Keratinocyte (primary cell): ENCODE measurements at regions not wholly inside any gene's neighbourhood (a gene's known extent, or its start where the extent isn't known, plus 50 kb on each side); places are given as distances from the start of the nearest gene placed in this dataset.

ENCODE experiments used
- DNase-seq: peaks from one replicate; pipeline ENCODE4 v3.0.0-alpha.2; 2011; ENCODE audit warnings: low read depth, missing footprints, low spot score
- FAIRE-seq: peaks from 2 replicates; lab custom pipeline; 2011; peaks lifted over from hg19 to GRCh38; lab: Jason Lieb, UNC
- H2AFZ ChIP-seq: 2 replicates; pipeline ENCODE4 v1.6.0; 2012; ENCODE audit warnings: low read length, control low read depth, inconsistent platforms; ENCODE audit not compliant: control insufficient read depth
- H3K27ac ChIP-seq: 2 replicates; pipeline ENCODE4 v1.5.1; 2011; ENCODE audit warnings: low read length; ENCODE audit not compliant: control insufficient read depth, insufficient read depth
- H3K27me3 ChIP-seq: 3 replicates; pipeline ENCODE4 v1.6.0; 2011; ENCODE audit warnings: low read length; ENCODE audit not compliant: control insufficient read depth, insufficient read depth; ENCODE audit errors: extremely low read depth
- H3K36me3 ChIP-seq, 2 experiments: 2 replicates in 1 of 2; 3 replicates in 1 of 2; pipeline ENCODE4 v1.5.1; 2011; ENCODE audit warnings: low read length in 2 of 2, mild to moderate bottlenecking in 1 of 2; ENCODE audit not compliant: control insufficient read depth in 2 of 2, insufficient read depth in 2 of 2; ENCODE audit errors: extremely low read depth in 1 of 2
- H3K4me1 ChIP-seq: 3 replicates; pipeline ENCODE4 v1.5.1; 2011; ENCODE audit warnings: low read length; ENCODE audit not compliant: control insufficient read depth, insufficient read depth; ENCODE audit errors: extremely low read depth
- H3K4me2 ChIP-seq: 3 replicates; pipeline ENCODE4 v1.6.0; 2011; ENCODE audit warnings: low read depth, low read length; ENCODE audit not compliant: control insufficient read depth, insufficient read depth; ENCODE audit errors: extremely low read depth
- H3K4me3 ChIP-seq, 3 experiments: fragments of 200-600 bp in 1 of 3; sonication (generic) in 1 of 3; 2 replicates in 2 of 3; 3 replicates in 1 of 3; pipeline ENCODE4 v1.5.1; 2011 to 2016; ENCODE audit warnings: low read length in 3 of 3, mild to moderate bottlenecking in 3 of 3, control low read depth in 2 of 3, inconsistent platforms in 1 of 3, low read depth in 1 of 3, mixed read lengths in 1 of 3, mixed run types in 1 of 3, moderate library complexity in 1 of 3; ENCODE audit not compliant: control insufficient read depth in 2 of 3, insufficient read depth in 2 of 3; ENCODE audit errors: extremely low read depth in 1 of 3
- H3K79me2 ChIP-seq: 2 replicates; pipeline ENCODE4 v1.6.0; 2012; ENCODE audit warnings: low read length; ENCODE audit not compliant: control insufficient read depth, insufficient read depth
- H3K9ac ChIP-seq: 3 replicates; pipeline ENCODE4 v1.6.0; 2011; ENCODE audit warnings: low read length; ENCODE audit not compliant: control insufficient read depth, insufficient read depth; ENCODE audit errors: extremely low read depth
- H3K9me1 ChIP-seq: 3 replicates; pipeline ENCODE4 v1.6.0; 2011; ENCODE audit warnings: low read length; ENCODE audit not compliant: control insufficient read depth, insufficient read depth; ENCODE audit errors: extremely low read depth
- H3K9me3 ChIP-seq: 2 replicates; pipeline ENCODE4 v1.5.1; 2012; ENCODE audit warnings: low read depth, low read length; ENCODE audit not compliant: control insufficient read depth
- H4K20me1 ChIP-seq: 3 replicates; pipeline ENCODE4 v1.6.0; 2011; ENCODE audit warnings: low read length; ENCODE audit not compliant: control insufficient read depth, insufficient read depth; ENCODE audit errors: extremely low read depth
- EZH2 ChIP-seq: IDR thresholded peaks from one replicate; pipeline ENCODE4 v1.6.1; 2012; ENCODE audit warnings: inconsistent platforms, mild to moderate bottlenecking, low read length, moderate library complexity
- dilution Hi-C: fragments of 300-500 bp; cut with MboI; formaldehyde crosslinking; loops from one replicate; pipeline ENCODE4 v1.7.0; 2020; ENCODE audit warnings: low sequenced_read_pairs; ENCODE audit not compliant: extremely low pct_ligation_motif_present
- TF ChIP-seq, protein P1 (sequence below), 3 experiments: IDR thresholded peaks in 1 of 3; conservative IDR thresholded peaks in 1 of 3; optimal IDR thresholded peaks in 1 of 3; 2 replicates in 2 of 3; 3 replicates in 1 of 3; pipeline versions ENCODE3 to v1.5.1; 2011; ENCODE audit warnings: low read length in 3 of 3, mild to moderate bottlenecking in 3 of 3, moderate library complexity in 2 of 3, control low read depth in 1 of 3, inconsistent platforms in 1 of 3; ENCODE audit not compliant: insufficient read depth in 2 of 3; ENCODE audit errors: extremely low read depth in 1 of 3

DNA sequence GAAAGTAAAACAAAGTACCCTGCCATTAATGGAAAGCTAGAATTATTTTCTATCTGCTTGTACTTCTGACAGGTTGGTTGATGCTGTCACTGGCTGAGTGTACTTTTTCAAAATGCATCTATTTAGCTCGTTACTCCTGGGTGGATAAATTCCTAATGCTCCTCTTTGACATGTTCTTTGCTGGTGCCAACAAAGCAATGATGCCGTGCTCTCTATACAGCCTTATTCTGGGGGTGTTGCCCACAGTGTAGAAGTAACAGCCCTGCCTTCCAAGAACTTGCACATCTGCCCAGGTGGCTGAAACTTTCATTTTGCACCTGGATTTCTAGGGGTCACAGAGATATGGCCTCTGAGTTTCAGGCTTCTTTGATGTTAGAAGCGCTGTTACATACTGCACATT lies 132.4 kb downstream of the SLC4A3 start:
- FAIRE-seq (no peak), DNase-seq (no peak)
- Histone ChIP-seq H3K79me2 (no peaks in the 10 kb centered on the region), H3K4me2 (no peak overlapping the region), H3K36me3 (no peaks in the 10 kb centered on the region), H3K9me3 (no peaks in the 10 kb centered on the region), H3K4me1 (no peaks in the 10 kb centered on the region), H3K27me3 (no peaks in the 10 kb centered on the region), H3K9ac (no peak overlapping the region), H4K20me1 (no peaks in the 10 kb centered on the region), H3K9me1 (no peaks in the 10 kb centered on the region), H3K27ac (no peak overlapping the region), H2AFZ (no peak overlapping the region), H3K4me3 (no peak overlapping the region)
- TF ChIP-seq, protein P1, sequence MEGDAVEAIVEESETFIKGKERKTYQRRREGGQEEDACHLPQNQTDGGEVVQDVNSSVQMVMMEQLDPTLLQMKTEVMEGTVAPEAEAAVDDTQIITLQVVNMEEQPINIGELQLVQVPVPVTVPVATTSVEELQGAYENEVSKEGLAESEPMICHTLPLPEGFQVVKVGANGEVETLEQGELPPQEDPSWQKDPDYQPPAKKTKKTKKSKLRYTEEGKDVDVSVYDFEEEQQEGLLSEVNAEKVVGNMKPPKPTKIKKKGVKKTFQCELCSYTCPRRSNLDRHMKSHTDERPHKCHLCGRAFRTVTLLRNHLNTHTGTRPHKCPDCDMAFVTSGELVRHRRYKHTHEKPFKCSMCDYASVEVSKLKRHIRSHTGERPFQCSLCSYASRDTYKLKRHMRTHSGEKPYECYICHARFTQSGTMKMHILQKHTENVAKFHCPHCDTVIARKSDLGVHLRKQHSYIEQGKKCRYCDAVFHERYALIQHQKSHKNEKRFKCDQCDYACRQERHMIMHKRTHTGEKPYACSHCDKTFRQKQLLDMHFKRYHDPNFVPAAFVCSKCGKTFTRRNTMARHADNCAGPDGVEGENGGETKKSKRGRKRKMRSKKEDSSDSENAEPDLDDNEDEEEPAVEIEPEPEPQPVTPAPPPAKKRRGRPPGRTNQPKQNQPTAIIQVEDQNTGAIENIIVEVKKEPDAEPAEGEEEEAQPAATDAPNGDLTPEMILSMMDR (optimal IDR thresholded peaks at IDR 0.05 in 1 of 3, IDR thresholded peaks at IDR 0.05 in 1 of 3, conservative IDR thresholded peaks at IDR 0.05 in 1 of 3; ENCODE audit: extremely low read depth in 1 of 3, insufficient read depth in 2 of 3, low read length in 3 of 3): no peak
- no peak for TF ChIP-seq EZH2
- dilution Hi-C loops: no loop called here

DNA sequence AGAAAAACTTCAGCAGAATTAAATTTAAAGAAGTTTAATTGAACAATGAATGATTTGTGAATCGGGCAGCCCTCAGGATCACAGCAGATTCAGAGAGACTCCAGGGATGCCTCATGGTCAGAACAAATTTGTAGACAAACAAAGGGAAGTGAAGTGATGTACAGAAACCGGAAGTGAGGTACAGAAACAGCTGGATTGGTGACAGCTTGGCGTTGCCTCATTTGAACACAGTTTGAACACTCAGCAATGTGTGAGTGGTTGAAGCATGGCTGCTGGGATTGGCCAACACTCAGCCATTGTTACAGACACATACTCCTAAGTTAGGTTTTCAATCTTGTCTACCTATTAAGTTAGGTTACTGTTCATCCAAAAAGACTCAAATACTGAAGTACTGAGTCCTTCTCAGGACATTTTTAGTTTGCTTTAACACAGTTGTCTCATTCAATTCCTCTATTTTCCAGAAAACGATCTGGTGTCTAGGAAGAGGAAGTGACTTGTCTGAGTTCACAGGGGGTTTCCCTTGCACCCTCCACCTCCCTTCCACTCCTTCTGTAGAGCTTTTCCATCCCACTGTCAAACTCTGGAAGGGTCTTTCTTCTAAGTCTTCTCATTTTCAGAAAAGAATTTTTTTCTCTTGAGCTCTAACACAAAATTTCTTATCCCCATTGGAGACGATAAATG lies 137.9 kb downstream of the SLC4A3 start:
- Histone ChIP-seq H3K9me3 (no peaks in the 10 kb centered on the region), H3K4me1 (peaks cover 2% of the 10 kb centered on the region), H3K4me3 (no peak overlapping the region), H4K20me1 (no peaks in the 10 kb centered on the region), H3K9ac (no peak overlapping the region), H3K9me1 (no peaks in the 10 kb centered on the region), H3K36me3 (no peaks in the 10 kb centered on the region), H3K27me3 (peaks cover 6% of the 10 kb centered on the region), H3K79me2 (no peaks in the 10 kb centered on the region), H3K27ac (no peak overlapping the region), H3K4me2 (no peak overlapping the region), H2AFZ (no peak overlapping the region)
- DNase-seq (no peak), FAIRE-seq (no peak)
- dilution Hi-C loops: no loop called here
- TF ChIP-seq, protein P1 (optimal IDR thresholded peaks at IDR 0.05 in 1 of 3, IDR thresholded peaks at IDR 0.05 in 1 of 3, conservative IDR thresholded peaks at IDR 0.05 in 1 of 3; ENCODE audit: extremely low read depth in 1 of 3, insufficient read depth in 2 of 3, low read length in 3 of 3): no peak
- TF ChIP-seq EZH2: no peak
